ENCODE measurements at regions not wholly inside any gene's neighbourhood (a gene's known extent, or its start where the extent isn't known, plus 50 kb on each side); places are given as distances from the start of the nearest gene placed in this dataset.
"Not testable (repeated sequence)": the region's sequence is repeated elsewhere in the genome, so short reads cannot be mapped to it uniquely, and the experiment has no call there.

GRCh38 chr12:119931402-119931801 is 54.3 kb upstream of the CIT start:
- no peak for DNase-seq

- DNase-seq = no peak
Observed at GRCh38 chr12:119932921-119933320, 55.8 kb upstream of the CIT start.

GRCh38 chr12:119934780-119935179 is 54.3 kb upstream of the BICDL1 start:
- not testable (repeated sequence) for DNase-seq

- DNase-seq = no peak
Observed at GRCh38 chr12:119936705-119937311, 52.2 kb upstream of the BICDL1 start.

- peak; percentile 49 for DNase-seq
Observed at GRCh38 chr12:119938049-119938667, 50.9 kb upstream of the BICDL1 start.
